ENCODE measurements at regions not wholly inside any gene's neighbourhood (a gene's known extent, or its start where the extent isn't known, plus 50 kb on each side); places are given as distances from the start of the nearest gene placed in this dataset.

DNA sequence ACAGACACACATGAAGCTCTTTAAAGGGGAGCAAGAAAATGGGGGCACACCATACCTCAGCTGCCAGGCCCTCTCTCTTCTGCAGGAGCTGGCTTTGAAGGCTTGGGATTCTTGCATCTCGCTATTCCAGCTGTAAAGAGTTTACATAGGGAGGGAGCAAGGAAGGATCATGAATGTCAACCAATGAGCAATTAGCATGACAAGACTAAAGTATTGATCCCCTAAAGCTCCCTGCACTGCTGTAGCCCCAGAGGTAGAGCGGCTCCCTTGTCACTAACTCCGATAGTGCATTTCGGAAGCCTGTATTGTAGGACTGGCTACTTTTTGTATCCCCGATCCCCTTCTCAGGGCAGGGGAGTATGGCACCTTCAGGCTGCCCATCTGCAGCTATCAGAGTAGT lies 113.4 kb upstream of the PMFBP1 start:
- Mint-ChIP-seq H3K27ac (ENCODE audit: unreplicated experiment) (no peak overlapping the region), H3K4me1 (ENCODE audit: low read depth, unreplicated experiment) (no peaks in the 10 kb centered on the region), H3K36me3 (ENCODE audit: insufficient read depth, unreplicated experiment) (peaks cover 5% of the 10 kb centered on the region), H3K27me3 (ENCODE audit: unreplicated experiment) (no peaks in the 10 kb centered on the region), H3K4me3 (ENCODE audit: low read depth, unreplicated experiment) (no peak overlapping the region), H3K9me3 (ENCODE audit: low read depth, unreplicated experiment) (no peaks in the 10 kb centered on the region)
- intact Hi-C loops (cut with micrococcal nuclease; ENCODE audit: unreplicated experiment), result no loop called here
- no peak for DNase-seq
- TF ChIP-seq, protein P1, sequence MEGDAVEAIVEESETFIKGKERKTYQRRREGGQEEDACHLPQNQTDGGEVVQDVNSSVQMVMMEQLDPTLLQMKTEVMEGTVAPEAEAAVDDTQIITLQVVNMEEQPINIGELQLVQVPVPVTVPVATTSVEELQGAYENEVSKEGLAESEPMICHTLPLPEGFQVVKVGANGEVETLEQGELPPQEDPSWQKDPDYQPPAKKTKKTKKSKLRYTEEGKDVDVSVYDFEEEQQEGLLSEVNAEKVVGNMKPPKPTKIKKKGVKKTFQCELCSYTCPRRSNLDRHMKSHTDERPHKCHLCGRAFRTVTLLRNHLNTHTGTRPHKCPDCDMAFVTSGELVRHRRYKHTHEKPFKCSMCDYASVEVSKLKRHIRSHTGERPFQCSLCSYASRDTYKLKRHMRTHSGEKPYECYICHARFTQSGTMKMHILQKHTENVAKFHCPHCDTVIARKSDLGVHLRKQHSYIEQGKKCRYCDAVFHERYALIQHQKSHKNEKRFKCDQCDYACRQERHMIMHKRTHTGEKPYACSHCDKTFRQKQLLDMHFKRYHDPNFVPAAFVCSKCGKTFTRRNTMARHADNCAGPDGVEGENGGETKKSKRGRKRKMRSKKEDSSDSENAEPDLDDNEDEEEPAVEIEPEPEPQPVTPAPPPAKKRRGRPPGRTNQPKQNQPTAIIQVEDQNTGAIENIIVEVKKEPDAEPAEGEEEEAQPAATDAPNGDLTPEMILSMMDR (IDR thresholded peaks at IDR 0.05; ENCODE audit: unreplicated experiment), result no peak
- BruUV-seq (replicated peaks), result no TSS peak
- CTCF ChIA-PET, result no interaction called here

DNA sequence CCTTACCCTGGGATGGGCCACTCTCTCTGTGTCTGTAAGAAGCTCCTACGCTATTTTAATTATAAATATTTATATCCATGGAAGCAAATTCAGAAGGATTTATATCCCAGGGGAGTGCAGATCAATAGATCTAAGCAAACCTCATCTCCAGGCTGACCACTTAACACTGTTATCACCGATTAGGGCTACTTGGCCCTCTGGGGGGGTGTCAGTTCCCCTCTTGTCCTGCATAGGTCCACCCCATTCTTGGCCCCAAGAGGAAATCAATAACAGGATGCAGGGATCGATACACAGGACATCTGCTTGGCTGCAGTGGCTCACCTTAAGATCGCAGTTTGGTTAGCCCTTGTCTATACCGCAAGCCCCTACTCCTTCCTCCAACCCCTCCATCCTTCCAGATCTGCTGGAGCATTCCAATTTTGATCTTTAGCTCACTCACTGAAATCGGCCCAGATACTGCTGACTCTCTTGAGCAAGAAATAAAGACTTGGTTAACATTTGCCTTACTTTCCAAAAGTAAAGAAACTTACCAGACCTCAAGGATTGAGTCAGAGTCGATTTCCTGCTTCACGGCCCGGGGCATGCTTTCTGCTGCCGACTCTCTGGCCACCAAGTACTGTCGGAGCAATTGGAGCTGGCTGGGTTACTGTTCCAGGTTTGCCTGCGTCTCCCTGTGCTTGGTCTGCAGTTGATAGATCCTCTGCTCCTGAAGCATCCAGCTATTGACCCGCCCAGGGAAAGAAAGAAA lies 112.3 kb upstream of the PMFBP1 start:
- no peaks in the 10 kb centered on the region for H3K4me1 Mint-ChIP-seq (ENCODE audit: low read depth, unreplicated experiment)
- no peaks in the 10 kb centered on the region for H3K36me3 Mint-ChIP-seq (ENCODE audit: insufficient read depth, unreplicated experiment)
- H3K27me3 Mint-ChIP-seq (ENCODE audit: unreplicated experiment), result no peaks in the 10 kb centered on the region
- BruUV-seq (replicated peaks), result no TSS peak
- no peaks in the 10 kb centered on the region for H3K9me3 Mint-ChIP-seq (ENCODE audit: low read depth, unreplicated experiment)
- TF ChIP-seq, protein P1 (IDR thresholded peaks at IDR 0.05; ENCODE audit: unreplicated experiment), result no peak
- H3K4me3 Mint-ChIP-seq (ENCODE audit: low read depth, unreplicated experiment), result no peak overlapping the region
- H3K27ac Mint-ChIP-seq (ENCODE audit: unreplicated experiment), result no peak overlapping the region
- CTCF ChIA-PET, result interaction anchor here (0.7 kb wide), 1 partner anchor 1823 kb away, joined by 6 read pairs; no protein-coding TSS in a partner anchor
- intact Hi-C loops (cut with micrococcal nuclease; ENCODE audit: unreplicated experiment), result no loop called here
- DNase-seq, result no peak

DNA sequence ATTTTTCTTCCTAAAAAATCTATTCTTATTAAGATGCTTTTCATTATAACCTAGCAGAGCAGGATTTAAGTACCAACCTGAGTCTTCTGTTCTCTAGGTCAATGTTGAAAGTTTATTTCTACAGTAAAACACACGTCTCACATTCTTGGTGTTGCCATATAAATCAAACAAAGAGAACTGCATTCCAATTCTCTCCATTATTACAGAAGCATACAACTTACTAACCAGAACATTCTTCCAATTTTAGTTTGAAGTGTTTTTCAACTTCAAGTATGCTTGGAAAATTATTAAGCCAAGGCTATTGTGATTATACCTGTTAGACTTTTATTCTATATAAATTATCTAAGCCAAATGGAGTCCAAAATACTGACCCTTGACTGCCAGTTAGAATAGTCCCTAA lies 110.4 kb upstream of the PMFBP1 start:
- Mint-ChIP-seq H3K27ac (ENCODE audit: unreplicated experiment) (no peak overlapping the region), H3K27me3 (ENCODE audit: unreplicated experiment) (no peaks in the 10 kb centered on the region), H3K4me1 (ENCODE audit: low read depth, unreplicated experiment) (no peaks in the 10 kb centered on the region), H3K9me3 (ENCODE audit: low read depth, unreplicated experiment) (no peaks in the 10 kb centered on the region), H3K4me3 (ENCODE audit: low read depth, unreplicated experiment) (no peak overlapping the region), H3K36me3 (ENCODE audit: insufficient read depth, unreplicated experiment) (no peaks in the 10 kb centered on the region)
- DNase-seq, result no peak
- intact Hi-C loops (cut with micrococcal nuclease; ENCODE audit: unreplicated experiment), result no loop called here
- TF ChIP-seq, protein P1 (IDR thresholded peaks at IDR 0.05; ENCODE audit: unreplicated experiment), result no peak
- CTCF ChIA-PET, result no interaction called here
- BruUV-seq (replicated peaks), result no TSS peak

DNA sequence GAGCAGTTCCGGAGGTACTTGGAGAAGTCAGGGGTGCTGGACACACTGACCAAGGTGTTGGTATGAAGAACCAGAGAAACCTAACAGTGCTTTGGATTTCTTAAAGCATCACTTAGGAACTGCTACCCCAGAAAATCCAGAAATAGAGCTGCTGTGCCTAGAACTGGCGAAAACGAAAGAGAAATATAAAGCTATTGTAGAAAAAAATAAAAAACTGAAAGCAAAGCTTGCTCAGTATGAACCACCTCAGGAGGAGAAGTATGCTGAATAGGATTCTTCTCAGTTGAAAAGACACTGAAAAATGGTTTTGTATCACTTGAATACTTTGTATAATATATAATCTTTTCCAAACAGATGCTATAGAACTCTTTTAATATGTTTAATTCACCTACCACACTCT lies 106.3 kb upstream of the PMFBP1 start:
- DNase-seq, result no peak
- Mint-ChIP-seq H3K27ac (ENCODE audit: unreplicated experiment) (no peak overlapping the region), H3K4me1 (ENCODE audit: low read depth, unreplicated experiment) (no peaks in the 10 kb centered on the region), H3K4me3 (ENCODE audit: low read depth, unreplicated experiment) (no peak overlapping the region), H3K36me3 (ENCODE audit: insufficient read depth, unreplicated experiment) (no peaks in the 10 kb centered on the region), H3K27me3 (ENCODE audit: unreplicated experiment) (no peaks in the 10 kb centered on the region), H3K9me3 (ENCODE audit: low read depth, unreplicated experiment) (no peaks in the 10 kb centered on the region)
- intact Hi-C loops (cut with micrococcal nuclease; ENCODE audit: unreplicated experiment), result no loop called here
- no TSS peak for BruUV-seq (replicated peaks)
- CTCF ChIA-PET, result no interaction called here
- TF ChIP-seq, protein P1 (IDR thresholded peaks at IDR 0.05; ENCODE audit: unreplicated experiment), result no peak
